HEK293 (cell line): ENCODE measurements at regions not wholly inside any gene's neighbourhood (a gene's known extent, or its start where the extent isn't known, plus 50 kb on each side); places are given as distances from the start of the nearest gene placed in this dataset.

Experiments used
- CTCF ChIP-seq: fragments of 450-650 bp; formaldehyde crosslinking; IDR thresholded peaks from 2 replicates; pipeline ENCODE4 v1.5.1; 2016; ENCODE audit warnings: missing biosample characterization, missing genetic modification characterization
- ZBTB44 ChIP-seq: fragments of 450-650 bp; IDR thresholded peaks from 2 replicates; pipeline ENCODE4 v1.5.1; 2018; ENCODE audit warnings: missing biosample characterization, mild to moderate bottlenecking, missing genetic modification characterization
- ZBTB7A ChIP-seq: fragments of 450-650 bp; formaldehyde crosslinking; IDR thresholded peaks from 2 replicates; pipeline ENCODE4 v1.5.1; 2016; ENCODE audit warnings: low read depth, missing biosample characterization, missing genetic modification characterization
- ZNF24 ChIP-seq: fragments of 450-650 bp; formaldehyde crosslinking; IDR thresholded peaks from 2 replicates; pipeline ENCODE4 v1.5.1; 2016; ENCODE audit warnings: missing biosample characterization, missing genetic modification characterization
- ZNF280C ChIP-seq: fragments of 450-650 bp; formaldehyde crosslinking; IDR thresholded peaks from 2 replicates; pipeline ENCODE4 v1.5.1; 2016; ENCODE audit warnings: missing biosample characterization, missing genetic modification characterization
- ZNF311 ChIP-seq: fragments of 450-650 bp; formaldehyde crosslinking; IDR thresholded peaks from 2 replicates; pipeline ENCODE4 v1.5.1; 2017; ENCODE audit warnings: missing biosample characterization, missing genetic modification characterization, borderline replicate concordance
- ZNF777 ChIP-seq: fragments of 450-650 bp; formaldehyde crosslinking; IDR thresholded peaks from 2 replicates; pipeline ENCODE4 v1.5.1; 2017; ENCODE audit warnings: missing biosample characterization, missing genetic modification characterization, borderline replicate concordance

- TF ChIP-seq ZBTB7A (tag by site-specific recombination) (no peak), CTCF (tag by site-specific recombination) (no peak), ZNF280C (no peak), ZBTB44 (no peak), ZNF777 (tag by site-specific recombination) (no peak), ZNF24 (no peak), ZNF311 (tag by site-specific recombination) (no peak)
Observed at GRCh38 chr4:62881901-62882300, 1527.3 kb downstream of the TECRL start.
